ENCODE measurements at regions not wholly inside any gene's neighbourhood (a gene's known extent, or its start where the extent isn't known, plus 50 kb on each side); places are given as distances from the start of the nearest gene placed in this dataset.
"Not testable (repeated sequence)": the region's sequence is repeated elsewhere in the genome, so short reads cannot be mapped to it uniquely, and the experiment has no call there.

DNA sequence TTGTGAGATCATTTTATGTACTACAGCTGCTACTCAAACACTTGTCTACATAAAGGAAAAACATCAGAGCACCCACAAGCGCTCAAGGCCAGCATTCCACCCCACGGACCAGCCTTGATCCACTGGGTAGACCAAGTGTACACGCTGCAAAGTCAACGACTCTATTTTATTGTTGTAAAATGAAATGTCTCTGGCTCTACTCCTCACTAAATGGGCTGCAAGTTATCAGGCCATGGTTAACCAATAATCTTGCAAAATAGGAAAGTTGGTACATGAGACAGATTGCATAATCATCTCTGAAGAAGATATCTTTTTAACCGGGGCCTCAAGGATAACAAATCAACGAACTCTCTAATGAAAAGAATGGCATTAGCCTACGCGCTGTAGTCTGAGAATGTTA, 69.9 kb upstream of the FOXN3 start:
- no peak for DNase-seq

DNA sequence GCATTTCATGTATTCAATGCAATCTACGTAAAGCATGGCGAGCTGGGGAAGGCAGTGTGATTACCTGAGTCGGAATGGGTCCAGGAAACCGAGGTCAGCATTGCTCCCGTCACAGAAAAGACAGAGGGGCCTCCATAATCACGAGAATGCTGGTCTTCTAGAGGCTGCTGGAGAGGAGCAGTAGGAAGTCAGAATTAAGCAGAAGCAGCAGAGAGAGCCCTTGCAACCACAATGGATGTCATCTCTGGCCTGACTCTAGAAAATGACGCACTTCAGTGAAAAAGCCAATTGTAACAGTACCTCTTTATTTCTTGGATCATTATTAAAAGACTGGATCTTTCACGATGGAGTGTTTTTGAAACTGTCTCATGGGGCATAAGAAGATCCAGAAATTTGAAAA, 69.5 kb upstream of the FOXN3 start:
- no peak for DNase-seq

- DNase-seq: no peak
Measured at GRCh38 chr14:89485264-89485663, 68.2 kb upstream of the FOXN3 start.

GRCh38 chr14:89484051-89484844, 67.2 kb upstream of the FOXN3 start:
- DNase-seq: no peak

DNA sequence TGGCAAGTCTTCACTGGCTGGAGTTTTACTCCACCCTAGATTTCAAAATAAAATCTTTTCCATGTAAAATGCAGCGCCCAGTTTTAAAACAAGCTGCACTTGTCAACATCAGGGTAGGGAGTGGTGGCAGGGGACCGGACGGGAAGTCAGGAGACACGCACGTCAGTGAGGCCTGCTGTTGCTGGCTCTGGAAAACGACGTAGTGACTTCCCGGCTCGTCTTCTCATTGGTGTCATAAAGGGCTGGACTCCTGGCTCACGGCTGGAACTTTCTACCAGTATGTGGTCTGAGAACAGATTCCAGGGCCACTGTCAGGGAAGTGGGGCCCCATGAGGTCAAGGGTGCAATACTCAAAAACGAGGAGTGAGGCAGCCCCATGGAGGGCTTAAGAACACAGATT, 64.2 kb upstream of the FOXN3 start:
- no peak for DNase-seq

DNA sequence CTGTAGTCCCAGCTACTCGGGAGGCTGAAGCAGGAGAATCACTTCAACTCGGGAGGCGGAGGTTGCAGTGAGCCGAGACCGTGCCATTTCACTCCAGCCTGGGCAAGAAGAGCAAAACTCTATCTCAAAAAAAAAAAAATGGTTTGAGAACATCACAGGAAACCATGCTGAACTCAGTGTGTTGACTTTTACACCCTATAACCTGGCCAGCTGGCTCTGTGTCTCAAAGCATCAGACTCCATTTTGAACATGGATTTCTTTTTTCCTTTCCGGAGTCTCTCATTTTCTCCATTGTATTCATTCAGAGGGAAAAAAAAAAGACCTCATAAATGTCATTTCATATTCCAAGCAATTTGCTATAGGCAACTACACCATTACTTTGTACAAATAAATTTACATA, 63.2 kb upstream of the FOXN3 start:
- no peak for DNase-seq

DNA sequence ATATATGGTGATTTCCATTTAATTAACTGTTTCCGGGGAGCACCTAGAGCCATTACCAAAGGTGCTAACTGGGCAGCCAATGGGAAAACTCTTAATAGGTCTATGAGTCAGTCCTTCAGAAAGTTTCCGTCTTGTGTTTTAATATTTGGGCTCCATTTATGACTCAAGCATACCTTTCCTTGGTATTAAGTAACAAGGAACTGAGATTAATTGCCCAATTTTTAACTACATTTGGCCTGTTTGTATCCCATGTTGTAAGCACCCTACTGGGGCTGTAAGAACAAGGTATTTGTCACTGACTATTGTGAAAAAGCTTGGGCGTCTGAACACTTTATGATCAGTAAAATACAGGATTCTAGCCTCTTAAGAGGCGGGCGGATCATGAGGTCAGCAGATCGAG, 62.8 kb upstream of the FOXN3 start:
- DNase-seq: no peak

GRCh38 chr14:89477391-89477790, 60.4 kb upstream of the FOXN3 start:
- no peak for DNase-seq

- no peak for DNase-seq
Measured at GRCh38 chr14:89476354-89476896, 59.4 kb upstream of the FOXN3 start.

DNA sequence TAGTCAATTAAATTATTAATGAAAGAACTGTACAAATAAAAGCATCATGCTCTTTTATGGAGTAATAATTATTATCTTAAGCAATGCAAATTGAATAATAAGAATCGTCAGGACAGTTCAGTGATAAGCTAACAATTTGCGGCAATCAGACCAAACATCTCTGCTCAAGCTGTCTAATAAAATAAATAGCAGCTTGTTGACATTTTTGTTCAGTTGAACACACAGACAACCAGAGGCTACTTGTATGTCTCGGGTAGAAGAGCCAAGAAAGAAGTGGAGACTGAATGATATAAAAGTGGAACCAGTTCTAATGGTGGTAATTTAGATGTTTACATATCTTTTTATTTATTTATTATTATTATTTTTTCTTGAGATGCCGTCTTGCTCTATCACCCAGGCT, 57.4 kb upstream of the FOXN3 start:
- no peak for DNase-seq

- DNase-seq: no peak
Measured at GRCh38 chr14:89473989-89474388, 57.0 kb upstream of the FOXN3 start.

DNA sequence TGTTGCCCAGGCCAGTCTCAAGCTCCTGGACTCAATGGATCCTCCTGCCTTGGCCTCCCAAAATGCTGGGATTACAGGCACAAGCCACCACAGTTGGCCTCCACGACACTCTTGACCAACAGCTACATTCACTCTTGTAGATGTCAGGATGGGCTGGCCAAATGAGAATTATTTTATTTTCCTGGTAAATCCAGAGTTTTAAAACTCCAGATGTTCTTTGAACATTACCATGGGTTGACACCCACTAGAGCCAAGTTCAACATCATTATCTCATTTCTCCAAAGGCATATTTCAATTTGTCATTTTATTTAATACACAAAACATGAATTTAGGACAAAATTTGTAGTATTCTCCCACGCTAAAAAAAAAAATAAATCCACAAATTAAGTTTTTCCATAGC, 56.5 kb upstream of the FOXN3 start:
- no peak for DNase-seq

- no peak for DNase-seq
Measured at GRCh38 chr14:89470401-89470800, 53.4 kb upstream of the FOXN3 start.

GRCh38 chr14:89469210-89470198, 52.5 kb upstream of the FOXN3 start:
- DNase-seq: no peak

GRCh38 chr14:89468566-89468965, 51.5 kb upstream of the FOXN3 start:
- DNase-seq: no peak

DNA sequence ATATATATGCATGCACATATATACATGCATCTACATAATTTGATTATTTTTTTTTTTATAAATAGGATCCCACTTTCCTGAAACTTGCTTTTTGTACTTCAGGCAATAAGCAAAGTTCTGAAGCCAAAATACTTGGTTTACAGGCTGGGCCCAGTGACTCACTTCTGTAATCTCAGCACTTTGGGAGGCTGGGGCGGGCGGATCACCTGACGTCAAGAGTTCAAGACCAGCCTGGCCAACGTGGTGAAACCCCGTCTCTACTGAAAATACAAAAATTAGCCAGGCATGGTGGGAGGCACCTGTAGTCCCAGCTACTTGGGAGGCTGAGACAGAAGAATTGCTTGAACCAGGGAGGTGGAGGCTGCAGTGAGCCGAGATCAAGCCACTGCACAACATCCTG, 51.0 kb upstream of the FOXN3 start:
- not testable (repeated sequence) for DNase-seq

DNA sequence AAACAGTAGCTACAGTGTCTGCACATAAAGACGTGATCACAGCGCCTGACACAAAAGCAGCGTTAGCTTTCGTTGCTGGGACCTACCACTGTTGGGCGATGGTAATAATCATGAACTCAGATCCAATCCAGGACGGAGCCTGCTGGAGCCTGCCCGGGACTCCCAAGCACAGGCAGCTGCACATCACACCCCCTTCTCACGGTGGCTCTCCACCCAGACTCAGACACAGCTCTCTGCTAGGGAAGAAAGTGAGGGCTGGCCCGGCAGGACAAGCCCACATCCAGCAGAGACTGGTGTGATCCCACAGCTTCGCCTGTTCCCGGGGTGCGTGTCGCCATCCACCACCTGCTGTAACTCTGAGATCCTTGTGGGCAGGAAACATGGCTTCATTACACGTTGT, 49.9 kb upstream of the FOXN3 start:
- DNase-seq: no peak

All from effector CD8-positive, alpha-beta T cell (primary cell).